HEK293 (cell line): ENCODE measurements at regions not wholly inside any gene's neighbourhood (a gene's known extent, or its start where the extent isn't known, plus 50 kb on each side); places are given as distances from the start of the nearest gene placed in this dataset.

Source experiments
- CTCF ChIA-PET: fragments of 350-600 bp; formaldehyde crosslinking; extraction: SDS; loops from one replicate; lab custom pipeline; 2021; ENCODE audit warnings: antibody characterized with exemption; lab: Yijun Ruan, JAX
- POLR2A ChIA-PET: fragments of 300-600 bp; formaldehyde crosslinking; extraction: SDS; loops from one replicate; lab custom pipeline; 2020; ENCODE audit warnings: antibody characterized with exemption, inconsistent platforms; lab: Yijun Ruan, JAX
- H3K27ac ChIP-seq: fragments of 200-500 bp; sonication (Bioruptor generic); 2 replicates; pipeline ENCODE4 v1.5.1; 2014; ENCODE audit warnings: low read depth, low read length, control low read depth, inconsistent platforms; ENCODE audit errors: extremely low read depth
- H3K36me3 ChIP-seq, 2 experiments: fragments of 200-500 bp in 1 of 2; sonication (Bioruptor generic) in 1 of 2; 1 replicate in 1 of 2; 2 replicates in 1 of 2; pipeline ENCODE4 v1.5.1; 2014 to 2017; ENCODE audit warnings: inconsistent platforms in 2 of 2, low read length in 2 of 2; ENCODE audit not compliant: control insufficient read depth in 2 of 2, insufficient read depth in 1 of 2
- H3K4me1 ChIP-seq: fragments of 200-500 bp; sonication (Bioruptor generic); 2 replicates; pipeline ENCODE4 v1.5.1; 2014; ENCODE audit warnings: mild to moderate bottlenecking, low read length, inconsistent platforms; ENCODE audit not compliant: control insufficient read depth, insufficient read depth
- H3K4me3 ChIP-seq: 2 replicates; pipeline ENCODE4 v1.5.1; 2011; ENCODE audit warnings: low read depth, mild to moderate bottlenecking, control low read depth, low read length, moderate library complexity
- H3K9me3 ChIP-seq: fragments of 200-500 bp; sonication (Bioruptor generic); 2 replicates; pipeline ENCODE4 v1.5.1; 2014; ENCODE audit warnings: low read depth, low read length, inconsistent platforms; ENCODE audit not compliant: control insufficient read depth, insufficient read depth
- EGR2 ChIP-seq: fragments of 450-650 bp; formaldehyde crosslinking; IDR thresholded peaks from 2 replicates; pipeline ENCODE4 v1.5.1; 2016; ENCODE audit warnings: low read depth, missing biosample characterization, missing genetic modification characterization
- GLIS2 ChIP-seq: fragments of 450-650 bp; formaldehyde crosslinking; IDR thresholded peaks from 2 replicates; pipeline ENCODE4 v1.5.1; 2016; ENCODE audit warnings: missing biosample characterization, missing genetic modification characterization
- RBAK ChIP-seq: fragments of 450-650 bp; formaldehyde crosslinking; IDR thresholded peaks from 2 replicates; pipeline ENCODE4 v1.5.1; 2016; ENCODE audit warnings: missing biosample characterization, missing genetic modification characterization
- SCRT1 ChIP-seq: fragments of 450-650 bp; formaldehyde crosslinking; IDR thresholded peaks from 2 replicates; pipeline ENCODE4 v1.5.1; 2016; ENCODE audit warnings: missing biosample characterization, missing genetic modification characterization, borderline replicate concordance
- SETDB1 ChIP-seq: IDR thresholded peaks from one replicate; pipeline ENCODE4 v1.6.1; 2017; ENCODE audit warnings: mild to moderate bottlenecking, low read length, moderate library complexity, mixed read lengths; ENCODE audit not compliant: insufficient read length
- ZBTB17 ChIP-seq: fragments of 450-650 bp; formaldehyde crosslinking; IDR thresholded peaks from 2 replicates; pipeline ENCODE4 v1.5.1; 2016; ENCODE audit warnings: missing biosample characterization, missing genetic modification characterization
- ZBTB44 ChIP-seq: fragments of 450-650 bp; IDR thresholded peaks from 2 replicates; pipeline ENCODE4 v1.5.1; 2018; ENCODE audit warnings: missing biosample characterization, mild to moderate bottlenecking, missing genetic modification characterization
- ZFHX2 ChIP-seq: fragments of 450-650 bp; formaldehyde crosslinking; conservative IDR thresholded peaks from 2 replicates; pipeline ENCODE4 v1.5.1; 2016; ENCODE audit warnings: missing biosample characterization, missing genetic modification characterization
- ZNF10 ChIP-seq: fragments of 450-650 bp; formaldehyde crosslinking; IDR thresholded peaks from 2 replicates; pipeline ENCODE4 v1.5.1; 2017; ENCODE audit warnings: missing biosample characterization, missing genetic modification characterization
- ZNF2 ChIP-seq: fragments of 450-650 bp; formaldehyde crosslinking; IDR thresholded peaks from 2 replicates; pipeline ENCODE4 v1.5.1; 2016; ENCODE audit warnings: missing biosample characterization, missing genetic modification characterization
- ZNF23 ChIP-seq: fragments of 450-650 bp; formaldehyde crosslinking; IDR thresholded peaks from 2 replicates; pipeline ENCODE4 v1.5.1; 2016; ENCODE audit warnings: missing biosample characterization, missing genetic modification characterization, borderline replicate concordance
- ZNF37A ChIP-seq: fragments of 450-650 bp; IDR thresholded peaks from 2 replicates; pipeline ENCODE4 v1.5.1; 2018; ENCODE audit warnings: missing biosample characterization, missing genetic modification characterization
- ZNF473 ChIP-seq: fragments of 450-650 bp; formaldehyde crosslinking; IDR thresholded peaks from 2 replicates; pipeline ENCODE4 v1.5.1; 2017; ENCODE audit warnings: missing biosample characterization, missing genetic modification characterization
- ZNF558 ChIP-seq: fragments of 450-650 bp; formaldehyde crosslinking; IDR thresholded peaks from 2 replicates; pipeline ENCODE4 v1.5.1; 2016; ENCODE audit warnings: missing biosample characterization, missing genetic modification characterization
- ZNF561 ChIP-seq: fragments of 450-650 bp; IDR thresholded peaks from 2 replicates; pipeline ENCODE4 v1.5.1; 2018; ENCODE audit warnings: missing biosample characterization, missing genetic modification characterization, borderline replicate concordance
- ZNF645 ChIP-seq: fragments of 450-650 bp; formaldehyde crosslinking; IDR thresholded peaks from 2 replicates; pipeline ENCODE4; 2016; ENCODE audit warnings: missing biosample characterization, missing genetic modification characterization
- ZNF701 ChIP-seq: fragments of 450-650 bp; formaldehyde crosslinking; IDR thresholded peaks from 2 replicates; pipeline ENCODE4 v1.5.1; 2016; ENCODE audit warnings: missing biosample characterization, missing genetic modification characterization
- ZNF776 ChIP-seq: fragments of 450-650 bp; formaldehyde crosslinking; IDR thresholded peaks from 2 replicates; pipeline ENCODE4 v1.5.0; 2017; ENCODE audit warnings: missing biosample characterization, missing genetic modification characterization, borderline replicate concordance

- ChIA-PET POLR2A (no interaction called here), CTCF (interaction anchor here (0.5 to 7.3 kb wide), 3 partner anchors 11 to 249 kb away, joined by 3 to 59 read pairs (median 5); no protein-coding TSS in a partner anchor)
- no peak overlapping the region for H3K27ac ChIP-seq
- TF ChIP-seq ZBTB17 (tag by site-specific recombination) (0 out of 2 replicates have a peak, but pooled peaks have one; percentile 11), ZNF561 (0 out of 2 replicates have a peak, but pooled peaks have one; percentile 25), RBAK (tag by site-specific recombination) (no peak), ZNF558 (tag by site-specific recombination) (no peak)
- H3K36me3 ChIP-seq = no peaks in the 10 kb centered on the region
- H3K4me3 ChIP-seq = no peak overlapping the region
- H3K4me1 ChIP-seq = peaks cover 16% of the 10 kb centered on the region
- H3K9me3 ChIP-seq = no peaks in the 10 kb centered on the region
Observed at GRCh38 chr1:224061436-224061835, 52.5 kb upstream of the FBXO28 start.

GRCh38 chr1:224059897-224060427 lies 53.9 kb upstream of the FBXO28 start:
- CTCF ChIA-PET = interaction anchor here (1.2 to 7.3 kb wide), 2 partner anchors 10 to 21 kb away, joined by 3 to 59 read pairs; no protein-coding TSS in a partner anchor
- H3K9me3 ChIP-seq = no peaks in the 10 kb centered on the region
- H3K36me3 ChIP-seq = no peaks in the 10 kb centered on the region
- H3K4me3 ChIP-seq = no peak overlapping the region
- POLR2A ChIA-PET = interaction anchor here (0.6 kb wide), 1 partner anchor 346 kb away, joined by 3 read pairs; no protein-coding TSS in a partner anchor
- TF ChIP-seq SETDB1 (peak; percentile 38), ZBTB44 (tag by site-specific recombination) (no peak)
- TF ChIP-seq, all 188 proteins: peak for 1
- H3K27ac ChIP-seq = no peak overlapping the region
- peaks cover 13% of the 10 kb centered on the region for H3K4me1 ChIP-seq

GRCh38 chr1:224058303-224058702 lies 55.6 kb upstream of the FBXO28 start:
- CTCF ChIA-PET = interaction anchor here (1.0 kb wide), 1 partner anchor 9 kb away, joined by 5 read pairs; no protein-coding TSS in a partner anchor
- Histone ChIP-seq H3K4me1 (no peaks in the 10 kb centered on the region), H3K27ac (no peak overlapping the region), H3K4me3 (no peak overlapping the region)
- POLR2A ChIA-PET = no interaction called here
- TF ChIP-seq GLIS2 (tag by site-specific recombination) (no peak), ZNF2 (tag by site-specific recombination) (no peak), ZNF473 (no peak), ZNF23 (tag by site-specific recombination) (no peak), ZNF37A (tag by site-specific recombination) (no peak), ZNF10 (tag by site-specific recombination) (no peak)
- TF ChIP-seq, all 188 proteins: peak for 0
- no peaks in the 10 kb centered on the region for H3K9me3 ChIP-seq
- no peaks in the 10 kb centered on the region for H3K36me3 ChIP-seq

GRCh38 chr1:224057461-224058199 lies 56.3 kb upstream of the FBXO28 start:
- TF ChIP-seq EGR2 (tag by site-specific recombination) (peak; percentile 78), ZNF701 (tag by site-specific recombination) (no peak), SCRT1 (tag by site-specific recombination) (no peak), ZFHX2 (peak; percentile 54; the same call in 1 of the 2 replicates), ZNF645 (no peak), ZNF776 (tag by site-specific recombination) (no peak)
- H3K27ac ChIP-seq = no peak overlapping the region
- ChIA-PET POLR2A (no interaction called here), CTCF (no interaction called here)
- H3K4me1 ChIP-seq = no peaks in the 10 kb centered on the region
- no peaks in the 10 kb centered on the region for H3K36me3 ChIP-seq
- no peaks in the 10 kb centered on the region for H3K9me3 ChIP-seq
- no peak overlapping the region for H3K4me3 ChIP-seq
